ENCODE measurements at regions not wholly inside any gene's neighbourhood (a gene's known extent, or its start where the extent isn't known, plus 50 kb on each side); places are given as distances from the start of the nearest gene placed in this dataset.

DNA sequence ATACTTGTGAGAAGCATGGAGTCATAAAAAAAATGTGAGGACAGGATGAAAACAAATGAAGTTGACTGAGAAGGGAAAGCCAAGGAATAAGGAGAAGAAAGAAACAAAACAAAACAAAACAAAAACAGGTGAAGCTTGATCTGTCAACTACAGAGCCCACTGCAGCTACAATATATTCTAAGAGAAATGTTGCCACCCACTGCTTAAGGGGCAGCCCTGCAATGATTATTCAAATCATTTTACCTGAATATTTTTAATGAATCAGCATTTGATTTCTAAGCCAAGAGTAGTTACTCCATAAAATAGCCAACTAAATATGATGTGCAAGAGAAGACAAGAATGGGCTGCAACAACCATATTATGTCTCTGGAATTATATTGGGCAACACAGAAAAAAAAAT lies 252.0 kb upstream of the KIF2B start:
- intact Hi-C loops (cut with micrococcal nuclease; ENCODE audit: unreplicated experiment): loop anchor here (1.0 kb wide), 1 partner anchor 537 kb away; no protein-coding TSS in a partner anchor
- Mint-ChIP-seq H3K27ac (ENCODE audit: unreplicated experiment) (no peak overlapping the region), H3K4me3 (ENCODE audit: unreplicated experiment) (no peak overlapping the region), H3K4me1 (ENCODE audit: low read depth, unreplicated experiment) (no peaks in the 10 kb centered on the region), H3K27me3 (ENCODE audit: insufficient read depth, unreplicated experiment) (no peaks in the 10 kb centered on the region), H3K36me3 (ENCODE audit: insufficient read depth, unreplicated experiment) (no peaks in the 10 kb centered on the region), H3K9me3 (ENCODE audit: unreplicated experiment) (no peaks in the 10 kb centered on the region)
- Histone ChIP-seq H3K9me3 (no peaks in the 10 kb centered on the region), H3K4me1 (no peaks in the 10 kb centered on the region), H3K36me3 (ENCODE audit: control insufficient read depth, insufficient read depth, low read length) (no peaks in the 10 kb centered on the region), H3K4me3 (ENCODE audit: low read depth, low read length) (no peak overlapping the region), H3K27me3 (replicated peaks; ENCODE audit: control insufficient read depth, insufficient read depth, low read length) (no peaks in the 10 kb centered on the region)
- no TSS peak for BruUV-seq (replicated peaks)
- CTCF ChIA-PET: no interaction called here
- no peak for DNase-seq
- TF ChIP-seq, protein P1, sequence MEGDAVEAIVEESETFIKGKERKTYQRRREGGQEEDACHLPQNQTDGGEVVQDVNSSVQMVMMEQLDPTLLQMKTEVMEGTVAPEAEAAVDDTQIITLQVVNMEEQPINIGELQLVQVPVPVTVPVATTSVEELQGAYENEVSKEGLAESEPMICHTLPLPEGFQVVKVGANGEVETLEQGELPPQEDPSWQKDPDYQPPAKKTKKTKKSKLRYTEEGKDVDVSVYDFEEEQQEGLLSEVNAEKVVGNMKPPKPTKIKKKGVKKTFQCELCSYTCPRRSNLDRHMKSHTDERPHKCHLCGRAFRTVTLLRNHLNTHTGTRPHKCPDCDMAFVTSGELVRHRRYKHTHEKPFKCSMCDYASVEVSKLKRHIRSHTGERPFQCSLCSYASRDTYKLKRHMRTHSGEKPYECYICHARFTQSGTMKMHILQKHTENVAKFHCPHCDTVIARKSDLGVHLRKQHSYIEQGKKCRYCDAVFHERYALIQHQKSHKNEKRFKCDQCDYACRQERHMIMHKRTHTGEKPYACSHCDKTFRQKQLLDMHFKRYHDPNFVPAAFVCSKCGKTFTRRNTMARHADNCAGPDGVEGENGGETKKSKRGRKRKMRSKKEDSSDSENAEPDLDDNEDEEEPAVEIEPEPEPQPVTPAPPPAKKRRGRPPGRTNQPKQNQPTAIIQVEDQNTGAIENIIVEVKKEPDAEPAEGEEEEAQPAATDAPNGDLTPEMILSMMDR (IDR thresholded peaks at IDR 0.05; ENCODE audit: insufficient read depth in 1 of 2, low read depth in 1 of 2, low read length in 1 of 2, severe bottlenecking in 1 of 2, unreplicated experiment in 1 of 2): no peak
- POLR2A ChIA-PET: no interaction called here

DNA sequence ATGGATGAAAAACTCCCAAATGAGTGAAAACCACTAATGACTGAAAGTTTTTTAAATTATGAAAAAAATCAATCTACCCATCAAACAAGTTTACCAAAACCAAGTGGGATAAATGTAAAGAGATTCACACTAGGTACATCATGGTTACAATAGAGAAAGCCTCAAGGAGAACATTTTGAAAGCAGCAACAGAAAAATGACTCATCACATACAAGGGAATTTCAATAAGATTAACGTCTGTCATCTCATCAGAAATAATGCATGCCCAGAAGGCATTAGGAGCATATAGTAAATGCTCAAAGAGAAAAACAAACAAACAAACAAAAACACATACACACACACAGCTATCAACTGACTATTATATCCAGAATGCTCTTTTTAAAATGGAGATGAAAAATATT lies 261.8 kb upstream of the KIF2B start:
- Mint-ChIP-seq H3K36me3 (ENCODE audit: insufficient read depth, unreplicated experiment) (no peaks in the 10 kb centered on the region), H3K27ac (ENCODE audit: unreplicated experiment) (no peak overlapping the region)

DNA sequence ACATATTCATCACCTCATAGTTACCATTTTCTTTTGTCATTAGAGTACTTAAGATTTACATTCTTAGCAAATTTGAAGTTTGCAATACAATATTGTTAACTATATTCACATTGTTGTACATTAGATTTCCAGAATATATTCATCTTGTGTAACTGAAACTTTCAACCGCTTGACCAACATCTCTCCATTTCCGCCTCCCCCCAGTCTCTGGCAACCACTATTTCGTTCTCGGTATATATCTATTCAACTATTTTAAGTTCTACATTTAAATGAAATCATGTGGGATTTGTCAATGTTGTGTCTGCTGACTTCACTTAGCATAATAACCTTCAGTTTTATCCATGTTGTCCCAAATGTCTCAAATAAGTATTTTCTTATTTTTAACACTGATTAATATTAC lies 274.5 kb upstream of the KIF2B start:
- Mint-ChIP-seq H3K4me1 (ENCODE audit: low read depth, unreplicated experiment) (no peaks in the 10 kb centered on the region), H3K36me3 (ENCODE audit: insufficient read depth, unreplicated experiment) (no peaks in the 10 kb centered on the region), H3K4me3 (ENCODE audit: unreplicated experiment) (no peak overlapping the region), H3K9me3 (ENCODE audit: unreplicated experiment) (no peaks in the 10 kb centered on the region), H3K27ac (ENCODE audit: unreplicated experiment) (no peak overlapping the region), H3K27me3 (ENCODE audit: insufficient read depth, unreplicated experiment) (no peaks in the 10 kb centered on the region)
- CTCF ChIA-PET: no interaction called here
- Histone ChIP-seq H3K36me3 (ENCODE audit: control insufficient read depth, insufficient read depth, low read length) (no peaks in the 10 kb centered on the region), H3K27me3 (replicated peaks; ENCODE audit: control insufficient read depth, insufficient read depth, low read length) (no peaks in the 10 kb centered on the region), H3K4me1 (no peaks in the 10 kb centered on the region), H3K9me3 (no peaks in the 10 kb centered on the region), H3K4me3 (ENCODE audit: low read depth, low read length) (no peak overlapping the region)
- intact Hi-C loops (cut with micrococcal nuclease; ENCODE audit: unreplicated experiment): no loop called here
- TF ChIP-seq, protein P1 (IDR thresholded peaks at IDR 0.05; ENCODE audit: insufficient read depth in 1 of 2, low read depth in 1 of 2, low read length in 1 of 2, severe bottlenecking in 1 of 2, unreplicated experiment in 1 of 2): no peak
- POLR2A ChIA-PET: no interaction called here
- DNase-seq: no peak
- BruUV-seq (replicated peaks): no TSS peak

More for the DNA sequence above, 261.8 kb upstream of the KIF2B start:
- Histone ChIP-seq H3K27me3 (replicated peaks; ENCODE audit: control insufficient read depth, insufficient read depth, low read length) (no peaks in the 10 kb centered on the region), H3K4me3 (ENCODE audit: low read depth, low read length) (no peak overlapping the region), H3K4me1 (no peaks in the 10 kb centered on the region), H3K36me3 (ENCODE audit: control insufficient read depth, insufficient read depth, low read length) (no peaks in the 10 kb centered on the region), H3K9me3 (no peaks in the 10 kb centered on the region)
- H3K9me3 Mint-ChIP-seq (ENCODE audit: unreplicated experiment): no peaks in the 10 kb centered on the region
- intact Hi-C loops (cut with micrococcal nuclease; ENCODE audit: unreplicated experiment): no loop called here
- POLR2A ChIA-PET: no interaction called here
- H3K4me1 Mint-ChIP-seq (ENCODE audit: low read depth, unreplicated experiment): no peaks in the 10 kb centered on the region
- no peak overlapping the region for H3K4me3 Mint-ChIP-seq (ENCODE audit: unreplicated experiment)
- no peak for DNase-seq
- H3K27me3 Mint-ChIP-seq (ENCODE audit: insufficient read depth, unreplicated experiment): no peaks in the 10 kb centered on the region
- no TSS peak for BruUV-seq (replicated peaks)
- CTCF ChIA-PET: no interaction called here
- TF ChIP-seq, protein P1 (IDR thresholded peaks at IDR 0.05; ENCODE audit: insufficient read depth in 1 of 2, low read depth in 1 of 2, low read length in 1 of 2, severe bottlenecking in 1 of 2, unreplicated experiment in 1 of 2): no peak

Data from Caco-2 (cell line).